ENCODE measurements at regions not wholly inside any gene's neighbourhood (a gene's known extent, or its start where the extent isn't known, plus 50 kb on each side); places are given as distances from the start of the nearest gene placed in this dataset.
"Not testable (repeated sequence)": the region's sequence is repeated elsewhere in the genome, so short reads cannot be mapped to it uniquely, and the experiment has no call there.

DNA sequence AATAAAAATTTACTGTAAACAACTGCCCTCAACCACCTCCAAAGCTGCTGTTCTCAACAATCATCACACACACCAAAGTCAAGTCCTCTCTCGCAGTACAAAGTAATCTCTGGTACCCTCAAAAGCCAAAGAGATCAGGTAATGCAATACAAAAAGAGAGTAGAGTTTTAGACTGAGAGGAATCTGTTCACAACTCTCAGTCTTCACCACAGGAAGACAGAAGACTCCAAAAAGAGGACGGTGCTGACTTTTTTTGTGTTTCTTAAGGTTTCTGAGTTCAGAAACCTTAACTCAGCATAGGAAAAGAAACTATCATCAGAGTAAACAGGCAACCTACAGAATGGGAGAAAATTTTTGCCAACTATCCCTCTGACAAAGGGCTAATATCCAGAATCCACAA is 1072.3 kb upstream of the DIAPH2 start:
- DNase-seq, result no peak

DNA sequence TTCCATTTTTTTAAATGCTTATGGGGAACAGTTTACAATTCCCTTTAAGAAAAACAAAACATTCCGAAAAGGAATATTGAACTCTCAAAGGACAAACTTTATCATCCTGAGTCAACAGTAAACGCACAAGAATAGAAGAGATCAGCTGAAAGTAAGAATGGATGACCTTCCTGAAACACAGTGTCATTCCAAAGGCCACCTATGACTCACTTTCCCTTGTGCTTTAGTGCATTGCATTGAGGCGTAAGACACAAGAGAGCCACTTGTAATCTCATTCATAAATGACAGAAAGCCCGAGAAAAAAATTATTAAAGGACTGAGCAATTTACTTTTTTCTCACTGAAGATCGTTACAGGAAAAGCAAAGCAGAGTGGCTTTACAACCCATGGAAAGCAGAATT is 1062.4 kb upstream of the DIAPH2 start:
- DNase-seq, result no peak

DNA sequence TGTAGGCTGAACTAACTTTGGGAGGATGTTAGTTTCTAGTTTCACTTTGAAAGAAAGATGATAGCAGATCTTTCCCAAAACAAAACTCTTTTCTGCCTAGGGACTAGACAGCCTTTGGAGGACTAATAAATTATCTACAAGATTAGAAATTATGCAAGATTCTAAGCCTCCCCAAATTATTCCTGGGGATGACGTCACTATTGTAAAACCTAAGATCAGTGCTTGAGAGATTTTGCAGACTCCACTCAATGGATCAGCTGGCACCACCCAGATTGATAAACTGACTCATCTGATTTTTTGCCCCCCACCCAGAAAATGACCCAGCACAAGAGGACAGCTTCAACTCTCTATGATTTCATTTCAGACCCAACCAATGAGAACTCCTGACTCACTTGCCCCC is 1057.9 kb upstream of the DIAPH2 start:
- DNase-seq, result no peak

DNA sequence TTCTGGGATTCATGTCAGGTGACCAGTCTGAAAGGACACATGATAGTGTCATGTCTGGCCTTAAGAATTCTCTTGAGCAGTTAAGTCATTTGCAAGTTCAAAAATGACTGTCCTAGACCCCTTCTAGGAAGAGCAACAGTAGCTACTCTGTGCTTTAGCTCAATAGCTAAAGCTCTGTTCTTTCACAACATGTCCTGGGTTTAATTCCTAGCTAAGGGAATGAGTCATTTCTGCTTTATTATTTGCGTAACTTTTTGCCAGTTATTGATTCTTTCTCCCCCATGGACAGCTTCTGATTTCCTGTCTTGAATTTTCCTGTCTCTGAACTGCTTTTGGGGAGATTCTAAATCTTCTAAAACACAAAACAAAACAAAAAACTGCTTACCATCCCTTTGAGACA is 1055.8 kb upstream of the DIAPH2 start:
- no peak for DNase-seq

DNA sequence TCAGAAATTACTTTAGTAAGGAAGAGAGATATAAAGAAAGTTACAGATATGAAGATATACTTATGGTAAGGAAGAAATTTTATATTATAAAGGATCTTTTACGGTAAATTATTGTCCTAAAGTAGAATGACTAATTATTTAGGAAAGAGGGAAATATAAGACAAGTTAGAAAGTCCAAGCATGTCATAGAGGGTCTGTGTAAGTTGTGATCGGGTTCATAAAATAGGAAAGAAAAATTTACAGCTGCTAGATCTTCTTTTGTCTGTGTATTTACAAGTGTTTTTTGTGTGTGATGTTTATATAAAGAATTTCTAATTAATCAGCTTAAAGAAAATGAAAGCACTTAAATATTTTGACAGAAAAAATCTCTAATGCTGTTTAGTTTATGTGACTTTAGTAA is 1054.9 kb upstream of the DIAPH2 start:
- DNase-seq, result no peak

DNA sequence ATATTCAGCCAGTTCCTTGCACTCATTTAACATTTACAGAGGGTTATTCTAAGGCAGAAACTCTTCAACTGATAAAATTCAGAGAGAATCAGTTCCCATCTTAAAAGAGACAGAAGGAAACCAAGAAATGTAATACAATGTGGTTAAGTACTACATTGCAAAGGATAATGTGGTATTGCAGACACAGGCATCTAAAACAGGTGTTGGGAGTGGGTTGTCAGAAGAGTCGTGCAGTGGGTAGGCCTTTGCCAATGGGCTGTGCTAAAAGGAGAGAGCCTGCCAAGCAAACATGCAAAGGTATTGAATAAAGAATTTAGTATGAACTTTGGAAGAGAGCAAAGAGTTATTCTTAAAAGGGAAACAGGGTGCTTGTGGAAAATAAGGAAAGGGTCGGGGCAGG is 1044.4 kb upstream of the DIAPH2 start:
- DNase-seq, result no peak

DNA sequence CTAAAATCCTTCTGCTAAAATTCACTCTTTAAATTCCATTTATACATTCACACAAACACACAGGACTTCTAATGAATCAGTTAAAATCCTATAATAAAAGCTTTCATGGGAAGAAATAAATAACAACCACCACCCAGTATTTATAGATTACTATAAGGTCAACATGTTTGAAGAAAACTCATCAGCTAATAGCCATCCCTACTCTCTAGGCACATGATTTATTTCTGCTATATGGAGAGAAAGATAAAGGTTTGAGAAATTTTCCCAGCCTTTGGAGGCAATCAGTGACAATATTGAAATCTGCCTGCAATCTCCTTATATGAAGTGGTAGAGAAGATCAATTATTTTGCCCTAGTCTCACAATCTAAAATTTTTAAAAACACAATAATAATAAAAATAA is 1038.9 kb upstream of the DIAPH2 start:
- no peak for DNase-seq

DNA sequence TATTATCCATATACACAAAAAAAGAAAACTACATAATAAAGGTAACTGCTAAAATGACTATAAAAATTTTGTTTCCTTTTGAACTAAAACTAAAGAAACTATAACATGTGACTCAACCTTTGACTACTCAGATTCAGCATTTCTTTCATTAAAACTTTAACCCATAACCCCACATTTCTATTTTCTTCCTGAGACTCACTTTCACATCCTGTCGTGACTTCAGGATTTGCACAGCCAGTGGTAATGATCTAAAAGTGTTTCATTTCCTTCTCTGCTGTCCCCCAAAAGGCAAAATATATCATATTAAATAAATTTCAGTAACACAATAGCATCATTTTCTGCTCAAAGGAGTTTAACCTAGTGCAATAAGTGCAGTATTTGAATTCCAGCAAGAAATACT is 1022.4 kb upstream of the DIAPH2 start:
- no peak for DNase-seq

DNA sequence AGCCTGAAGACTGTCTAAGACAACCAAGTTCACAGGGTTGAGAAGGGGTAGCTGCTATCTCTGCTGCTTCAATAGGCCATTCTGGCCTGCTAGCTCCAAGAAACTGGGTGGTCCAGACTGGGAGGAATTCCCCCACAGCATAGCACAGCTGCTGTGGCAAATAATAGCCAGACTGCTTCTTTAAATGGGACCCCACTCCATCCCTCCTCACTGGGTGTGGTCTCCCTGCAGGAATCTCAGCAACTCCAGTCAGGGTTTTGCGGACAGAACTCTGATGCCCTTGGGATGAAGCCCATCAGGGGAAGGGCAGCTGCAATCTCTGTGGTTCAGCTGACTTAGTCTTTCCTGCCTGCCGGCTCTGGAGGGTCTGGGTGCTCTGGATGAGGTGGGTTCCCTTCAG is 1018.6 kb upstream of the DIAPH2 start:
- DNase-seq, result no peak

DNA sequence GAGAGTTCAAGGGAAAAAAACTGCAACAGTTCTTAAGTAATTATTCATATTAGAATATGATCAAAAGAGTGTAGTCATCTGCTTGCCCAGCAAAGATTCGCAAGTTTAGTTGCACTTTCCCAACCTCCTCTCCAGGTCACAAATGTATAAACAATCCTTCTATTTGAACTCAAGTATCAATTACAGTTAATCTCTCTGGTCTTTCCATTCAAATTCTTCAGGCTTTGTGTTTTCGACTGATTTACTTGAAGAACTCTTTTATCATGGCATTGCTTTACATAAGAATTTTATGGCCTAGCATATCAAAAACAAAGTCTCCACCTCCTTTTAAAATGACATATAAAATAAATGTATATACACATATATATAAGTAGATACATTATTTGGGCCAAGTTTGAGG is 1009.6 kb upstream of the DIAPH2 start:
- no peak for DNase-seq

DNA sequence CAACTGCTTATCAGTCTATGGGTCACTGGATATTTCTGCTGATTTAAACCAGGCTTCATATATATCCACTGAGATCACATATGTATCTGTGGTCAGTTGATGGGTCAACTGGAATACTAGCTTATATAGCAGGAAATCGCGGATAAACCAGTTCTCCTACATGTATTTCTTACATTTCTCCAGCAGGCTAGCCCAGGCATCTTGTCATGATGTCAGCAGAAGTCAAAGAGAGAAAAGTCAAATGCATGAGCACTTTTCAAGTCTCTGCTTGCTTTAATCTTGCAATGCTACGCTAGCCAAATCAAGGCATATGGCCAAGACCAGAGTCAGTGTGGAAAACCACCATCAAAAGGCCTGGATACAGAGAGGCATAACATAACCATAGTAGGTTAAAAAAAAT is 1008.8 kb upstream of the DIAPH2 start:
- DNase-seq, result no peak

DNA sequence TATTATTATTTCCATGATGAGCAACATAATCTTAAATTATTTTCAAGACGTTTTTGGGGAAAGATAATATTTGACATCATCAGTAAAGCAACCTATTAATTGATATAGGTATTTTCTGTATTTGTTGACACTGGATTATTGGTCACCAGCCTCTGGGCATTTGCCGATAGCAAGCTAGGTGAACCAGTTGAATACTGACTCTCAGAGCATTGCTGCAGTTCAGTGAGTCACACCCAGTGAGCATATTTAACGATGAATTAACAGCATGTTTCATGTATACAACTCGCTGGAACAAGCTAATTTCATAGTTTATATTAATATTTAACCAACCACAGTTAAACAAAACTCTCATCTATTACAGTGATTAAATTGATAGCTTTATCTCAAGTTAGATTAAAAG is 1006.0 kb upstream of the DIAPH2 start:
- no peak for DNase-seq

DNA sequence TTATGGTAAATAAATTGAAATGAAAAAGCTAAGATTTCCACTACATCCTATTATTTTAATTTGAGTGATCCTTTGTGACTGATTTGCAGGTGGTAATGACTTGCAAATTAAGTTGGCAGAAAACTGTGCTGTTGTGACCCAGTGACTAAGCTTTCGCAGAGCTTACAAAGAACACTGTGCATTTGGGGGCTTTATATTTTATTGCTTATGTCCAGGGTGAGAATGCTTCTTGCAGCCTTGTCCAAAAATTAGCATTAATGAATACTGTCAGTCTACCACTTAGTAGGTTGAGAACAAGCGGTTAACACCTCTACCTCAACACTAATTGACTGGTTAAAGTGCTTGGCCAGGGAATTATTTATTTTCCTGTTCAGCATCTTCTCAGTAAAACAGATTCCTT is 991.3 kb upstream of the DIAPH2 start:
- no peak for DNase-seq

DNA sequence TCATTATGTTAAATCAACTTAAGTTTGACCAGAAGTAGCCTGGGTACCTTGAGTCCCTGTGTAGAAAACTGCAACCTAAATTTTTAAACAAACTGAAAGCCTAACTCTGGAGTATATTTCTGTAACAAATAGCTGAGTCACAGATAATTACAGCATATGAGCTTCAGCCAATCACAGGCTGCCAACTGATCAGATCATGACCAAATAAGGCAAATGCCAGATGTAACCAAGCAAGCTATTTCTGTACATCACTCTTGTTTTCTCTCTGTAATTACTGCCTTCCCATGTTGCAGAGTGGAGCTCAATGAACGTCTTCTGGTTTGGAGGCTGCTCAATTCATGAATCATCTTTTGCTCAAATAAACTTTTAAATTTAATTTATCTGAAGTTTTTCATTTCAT is 980.9 kb upstream of the DIAPH2 start:
- no peak for DNase-seq

DNA sequence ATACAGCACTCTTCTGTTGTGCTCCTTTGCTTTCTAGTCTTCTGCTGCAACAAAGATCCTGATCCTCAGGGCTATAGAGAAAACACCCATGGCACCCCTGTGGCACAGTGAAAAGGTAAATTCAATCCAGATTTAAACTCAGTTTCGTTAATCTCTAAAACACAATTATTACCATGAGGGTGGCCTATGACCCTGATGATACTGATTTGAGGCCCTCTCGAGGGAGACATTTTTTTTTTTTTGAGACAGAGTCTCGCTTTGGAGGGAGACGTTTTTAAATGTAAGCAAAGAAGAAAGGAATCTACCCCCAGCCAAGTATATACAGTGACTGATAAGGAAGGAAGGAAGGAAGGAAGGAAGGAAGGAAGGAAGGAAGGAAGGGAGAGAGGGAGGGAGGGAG is 967.8 kb upstream of the DIAPH2 start:
- no peak for DNase-seq

DNA sequence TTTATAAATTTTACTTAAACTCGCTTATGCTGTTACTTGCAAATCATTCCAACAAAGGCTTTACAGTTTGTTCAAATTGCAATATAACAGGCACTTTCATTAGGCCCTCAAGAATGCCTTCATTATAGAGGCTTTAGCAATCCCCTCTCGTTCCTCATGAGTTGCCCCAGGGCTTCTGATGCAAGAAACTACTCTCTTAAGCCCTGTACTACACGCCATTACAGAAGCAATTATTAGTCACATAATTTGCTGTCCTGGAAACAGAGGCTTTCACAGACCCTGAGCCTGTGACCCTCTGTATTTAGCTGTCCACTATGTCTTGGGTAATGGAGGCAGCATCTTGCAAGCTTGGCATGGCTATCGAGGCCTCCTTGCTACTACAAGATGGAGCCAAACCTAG is 965.9 kb upstream of the DIAPH2 start:
- DNase-seq, result no peak

DNA sequence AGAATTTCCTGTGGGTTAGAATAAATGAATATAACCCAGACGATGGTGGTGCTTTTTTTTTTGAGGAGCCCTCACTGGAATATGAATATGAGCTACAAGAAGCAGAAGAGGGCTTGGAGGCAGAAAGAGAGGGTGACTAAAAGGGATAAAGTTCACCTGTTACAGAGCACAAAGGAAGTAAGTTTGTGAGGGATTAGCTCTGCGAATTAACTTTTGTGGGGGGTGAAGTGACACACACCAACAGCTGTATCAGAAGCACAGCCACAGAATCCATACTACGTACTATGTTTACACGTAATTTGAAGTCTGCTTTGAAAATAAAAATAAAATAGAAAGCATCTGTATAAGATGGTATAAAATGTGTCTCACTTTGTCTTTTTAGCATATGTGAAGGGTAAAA is 963.6 kb upstream of the DIAPH2 start:
- no peak for DNase-seq

DNA sequence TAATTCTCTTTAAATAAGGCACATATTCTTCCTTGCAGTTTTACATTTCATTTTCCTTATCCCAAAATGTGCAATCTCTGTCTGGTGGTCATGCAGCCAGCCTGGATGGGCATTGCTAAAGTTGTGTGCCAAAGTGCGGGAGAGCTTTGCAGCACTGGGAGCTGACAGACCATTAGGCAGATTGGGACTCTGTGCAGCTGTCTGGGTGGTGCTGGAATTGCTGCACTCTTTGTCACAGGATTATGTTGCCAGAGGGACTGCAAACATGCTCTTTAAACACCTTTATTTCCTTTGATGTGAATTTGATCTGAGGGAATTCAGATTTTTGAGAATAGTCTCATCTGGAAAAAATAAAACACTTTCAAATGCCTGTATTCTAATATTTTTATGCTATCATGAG is 956.2 kb upstream of the DIAPH2 start:
- DNase-seq, result no peak

DNA sequence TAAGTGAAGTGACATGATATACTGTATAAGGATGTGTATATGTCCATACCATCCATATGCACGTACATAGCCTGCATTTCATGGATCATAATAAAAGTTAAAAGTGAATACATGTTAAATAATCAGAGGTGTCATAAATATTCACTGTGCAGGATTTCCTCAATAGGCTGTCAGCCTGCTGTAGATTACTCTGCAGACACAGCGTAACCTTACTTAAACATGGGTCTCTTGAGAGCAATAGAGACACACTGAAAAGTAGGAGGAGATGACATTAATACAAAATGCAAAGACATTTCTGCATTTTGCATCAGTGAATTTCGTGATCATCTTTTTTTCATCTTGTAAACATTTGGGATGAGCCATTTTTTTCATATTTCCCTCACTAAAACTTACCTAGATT is 955.2 kb upstream of the DIAPH2 start:
- DNase-seq, result no peak

DNA sequence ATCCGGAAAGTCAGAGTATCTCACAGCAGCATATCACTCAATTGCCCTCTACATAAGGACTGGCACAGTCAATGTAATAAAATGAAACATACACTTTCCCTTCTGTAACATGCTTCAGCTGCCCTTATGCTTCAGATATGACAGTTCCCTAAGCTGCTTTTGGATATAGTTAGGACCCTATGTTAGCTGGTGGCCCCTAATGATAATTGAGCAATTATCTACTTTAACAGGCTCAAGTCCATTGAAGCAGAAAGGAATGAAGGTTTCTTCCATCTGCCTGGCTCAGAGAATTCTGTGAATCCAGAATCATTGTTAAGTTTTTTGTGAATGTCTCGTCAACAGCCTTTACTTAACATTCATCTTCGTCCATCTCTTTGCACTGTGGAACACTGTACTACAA is 951.2 kb upstream of the DIAPH2 start:
- DNase-seq, result no peak

DNA sequence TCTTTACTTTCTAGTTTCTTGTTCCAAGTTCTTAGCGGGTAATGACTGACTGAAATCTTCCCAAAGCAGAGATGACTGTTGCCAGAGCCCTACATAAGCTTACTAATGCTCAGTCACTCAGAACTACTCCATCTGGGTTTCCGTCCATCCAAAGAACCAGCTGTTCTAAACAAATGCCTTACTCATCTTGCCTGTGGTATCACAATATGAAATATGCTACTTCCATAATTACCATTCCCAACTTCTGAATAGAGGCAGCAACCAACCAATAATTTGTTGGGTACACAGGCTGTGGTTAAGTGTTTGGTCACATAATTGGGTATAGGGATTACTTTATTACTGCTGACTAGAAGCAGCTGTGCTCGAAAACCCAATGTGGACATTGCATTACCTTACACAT is 930.2 kb upstream of the DIAPH2 start:
- no peak for DNase-seq

DNA sequence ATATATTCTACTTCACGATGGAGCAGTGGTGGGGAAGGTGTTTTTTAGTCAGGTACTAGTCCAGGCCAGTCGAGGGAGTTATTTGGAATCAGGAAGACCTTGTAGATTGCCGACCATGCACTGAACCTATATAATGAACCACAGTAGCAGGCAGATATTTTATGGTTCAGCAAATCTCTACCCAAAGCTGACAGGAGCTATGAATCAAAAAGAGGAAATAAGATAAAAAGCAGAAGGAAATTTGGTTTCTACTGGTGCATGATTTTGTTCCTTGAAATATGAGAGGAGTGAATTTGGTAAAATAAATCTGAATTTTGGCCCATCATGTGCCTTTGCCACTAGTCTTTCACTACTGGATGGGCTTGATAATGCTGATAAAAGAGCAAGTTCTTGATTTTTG is 924.3 kb upstream of the DIAPH2 start:
- no peak for DNase-seq

DNA sequence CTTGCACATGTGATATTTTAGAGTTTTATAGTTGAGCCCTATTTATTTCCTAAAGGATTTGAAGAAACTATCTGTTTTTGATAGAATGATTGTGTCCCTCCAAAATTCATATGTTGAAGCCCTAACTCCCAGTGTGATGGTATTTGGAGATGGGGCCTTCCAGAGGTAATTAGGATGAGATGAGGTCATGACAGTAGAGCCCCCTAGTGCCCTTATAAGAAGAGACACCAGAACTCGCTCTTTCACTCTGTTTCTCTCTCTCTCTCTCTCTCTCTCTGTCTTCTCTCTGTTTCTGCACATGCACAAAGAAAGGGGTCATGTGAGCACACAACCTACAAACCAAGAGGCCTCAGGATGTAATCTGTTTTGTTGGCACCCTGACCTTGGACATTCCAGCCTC is 921.9 kb upstream of the DIAPH2 start:
- no peak for DNase-seq

DNA sequence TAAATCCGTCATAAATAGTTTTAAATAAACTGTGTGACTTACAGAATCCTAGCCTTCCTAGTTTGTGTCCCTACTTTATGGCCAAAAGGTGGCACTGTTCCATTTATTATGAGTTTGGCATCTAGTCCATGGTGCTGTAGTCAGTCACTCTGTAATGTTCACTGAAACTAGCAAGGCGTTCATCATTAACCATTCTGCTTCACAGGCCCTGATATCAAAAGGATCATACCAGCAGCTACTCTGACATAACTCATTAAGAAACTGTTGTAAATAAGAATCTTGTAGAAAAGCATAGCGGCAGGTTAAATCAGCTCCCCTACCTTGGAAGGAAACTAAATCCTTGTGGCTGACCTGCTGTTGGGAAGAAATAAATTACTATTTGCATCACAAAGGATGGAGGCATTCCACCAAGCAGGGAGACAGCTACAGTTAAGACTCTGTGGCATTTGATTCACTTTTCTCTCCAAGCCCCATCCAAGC is 919.6 kb upstream of the DIAPH2 start:
- DNase-seq, result peak; percentile 15

DNA sequence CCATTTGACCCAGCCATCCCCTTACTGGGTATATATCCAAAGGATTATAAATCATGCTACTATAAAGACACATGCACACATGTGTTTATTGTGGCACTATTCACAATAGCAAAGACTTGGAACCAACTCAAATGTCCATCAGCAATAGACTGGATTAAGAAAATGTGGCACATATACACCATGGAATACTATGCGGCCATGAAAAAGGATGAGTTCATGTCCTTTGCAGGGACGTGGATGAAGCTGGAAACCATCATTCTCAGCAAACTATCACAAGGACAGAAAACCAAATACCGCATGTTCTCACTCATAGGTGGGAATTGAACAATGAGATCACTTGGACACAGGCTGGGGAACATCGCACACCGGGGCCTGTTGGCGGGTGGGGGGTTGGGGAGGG is 913.4 kb upstream of the DIAPH2 start:
- not testable (repeated sequence) for DNase-seq

DNA sequence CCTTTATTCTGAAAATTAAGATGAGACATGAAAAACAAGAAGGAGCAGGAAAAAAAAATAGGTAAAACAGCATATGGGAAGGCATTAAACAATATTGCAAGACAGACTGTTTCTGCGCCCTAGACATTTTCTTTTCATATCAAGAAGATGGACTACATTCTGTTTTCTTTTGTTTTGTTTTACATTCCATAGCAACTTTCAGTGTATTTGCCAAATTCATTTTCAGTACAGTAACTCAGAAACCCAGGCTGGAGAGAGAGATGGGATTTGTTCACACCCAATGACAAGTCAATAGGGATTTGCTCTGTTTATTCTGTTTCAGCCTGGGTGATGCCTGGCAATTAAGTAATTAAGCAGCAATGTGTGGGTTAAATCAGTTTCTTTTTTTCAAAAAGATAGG is 892.8 kb upstream of the DIAPH2 start:
- DNase-seq, result no peak

All from kidney glomerular epithelial cell (primary cell).